CD14-positive monocyte (primary cell): ENCODE measurements at regions not wholly inside any gene's neighbourhood (a gene's known extent, or its start where the extent isn't known, plus 50 kb on each side); places are given as distances from the start of the nearest gene placed in this dataset.

Source experiments
- DNase-seq, 3 donors: peaks; one replicate each; pipeline ENCODE4 v3.0.0-alpha.2; 2011 to 2022
- H2AFZ ChIP-seq: 2 replicates; pipeline ENCODE4 v1.6.0; 2012; ENCODE audit warnings: mild to moderate bottlenecking, low read depth, low read length, inconsistent platforms; ENCODE audit not compliant: insufficient read depth, poor library complexity, severe bottlenecking
- H3K27ac ChIP-seq, 2 donors: 1 replicate in 1 of 2; 2 replicates in 1 of 2; pipeline ENCODE4 v1.5.1; 2012 to 2013; ENCODE audit warnings: low read length in 2 of 2, control low read depth in 1 of 2, inconsistent platforms in 1 of 2, low read depth in 1 of 2, mild to moderate bottlenecking in 1 of 2
- H3K27me3 ChIP-seq, 2 donors: one replicate each; pipeline versions ENCODE4 v1.6.0 to v1.6.1; 2011 to 2013; ENCODE audit warnings: low read length in 2 of 2; ENCODE audit not compliant: control insufficient read depth in 2 of 2, insufficient read depth in 2 of 2
- H3K36me3 ChIP-seq, 2 donors: replicated peaks in 1 of 2; 1 replicate in 1 of 2; 2 replicates in 1 of 2; pipeline versions ENCODE4 v1.5.1 to v1.6.1; 2012 to 2013; ENCODE audit warnings: low read length in 2 of 2, control low read depth in 1 of 2, inconsistent platforms in 1 of 2, mild to moderate bottlenecking in 1 of 2; ENCODE audit not compliant: insufficient read depth in 2 of 2, control insufficient read depth in 1 of 2
- H3K4me1 ChIP-seq, 2 donors: 1 replicate in 1 of 2; 2 replicates in 1 of 2; pipeline versions ENCODE4 v1.5.1 to v1.6.1; 2012 to 2013; ENCODE audit warnings: low read length in 2 of 2, control low read depth in 1 of 2, inconsistent platforms in 1 of 2, mild to moderate bottlenecking in 1 of 2, moderate library complexity in 1 of 2; ENCODE audit not compliant: insufficient read depth in 2 of 2, control insufficient read depth in 1 of 2
- H3K4me2 ChIP-seq: replicated peaks from 2 replicates; pipeline ENCODE3; 2012; ENCODE audit warnings: low read length, moderate library complexity, mild to moderate bottlenecking; ENCODE audit not compliant: poor library complexity, severe bottlenecking; ENCODE audit errors: extremely low read depth
- H3K4me3 ChIP-seq, 3 experiments: fragments of 200-600 bp in 1 of 3; sonication (generic) in 1 of 3; replicated peaks in 1 of 3; 1 replicate in 2 of 3; 2 replicates in 1 of 3; pipeline ENCODE4 v1.5.1; 2011 to 2013; ENCODE audit warnings: low read length in 3 of 3, mild to moderate bottlenecking in 3 of 3, control low read depth in 2 of 3, low read depth in 2 of 3, inconsistent platforms in 1 of 3, moderate library complexity in 1 of 3
- H3K79me2 ChIP-seq: 2 replicates; pipeline ENCODE4 v1.6.0; 2012; ENCODE audit warnings: mild to moderate bottlenecking, control low read depth, inconsistent platforms, low read length, moderate library complexity; ENCODE audit not compliant: insufficient read depth
- H3K9ac ChIP-seq: 2 replicates; pipeline ENCODE4 v1.6.0; 2017; ENCODE audit warnings: low read length, mild to moderate bottlenecking; ENCODE audit not compliant: insufficient read depth, poor library complexity, severe bottlenecking
- H3K9me3 ChIP-seq, 2 donors: replicated peaks in 1 of 2; 1 replicate in 1 of 2; 2 replicates in 1 of 2; pipeline versions ENCODE4 v1.5.1 to v1.6.1; 2012 to 2013; ENCODE audit warnings: low read length in 2 of 2, control low read depth in 1 of 2; ENCODE audit not compliant: control insufficient read depth in 1 of 2, insufficient read depth in 1 of 2
- H4K20me1 ChIP-seq: 2 replicates; pipeline ENCODE4 v1.6.0; 2012; ENCODE audit warnings: mild to moderate bottlenecking, low read length, control low read depth, moderate library complexity; ENCODE audit not compliant: insufficient read depth
- H3K27ac Mint-ChIP-seq, 7 donors: one replicate each; pipeline ENCODE4 v1.8.0; 2020; ENCODE audit warnings: mild to moderate bottlenecking in 7 of 7, mixed read lengths in 7 of 7, moderate library complexity in 6 of 7, inconsistent platforms in 2 of 7
- H3K27me3 Mint-ChIP-seq, 3 donors: one replicate each; pipeline ENCODE4 v1.8.0; 2021 to 2022; ENCODE audit warnings: low read depth in 3 of 3, mild to moderate bottlenecking in 3 of 3, mixed read lengths in 3 of 3, moderate library complexity in 3 of 3, inconsistent platforms in 1 of 3
- H3K36me3 Mint-ChIP-seq, 2 donors: one replicate each; pipeline ENCODE4 v1.8.0; 2020; ENCODE audit warnings: mixed read lengths in 2 of 2, inconsistent platforms in 1 of 2, mild to moderate bottlenecking in 1 of 2
- H3K4me1 Mint-ChIP-seq: one replicate; pipeline ENCODE4 v1.8.0; 2020; ENCODE audit warnings: mild to moderate bottlenecking, mixed read lengths
- H3K4me3 Mint-ChIP-seq, 2 donors: one replicate each; pipeline ENCODE4 v1.8.0; 2020; ENCODE audit warnings: mild to moderate bottlenecking in 2 of 2, mixed read lengths in 2 of 2, moderate library complexity in 1 of 2
- H3K9me3 Mint-ChIP-seq, 7 donors: one replicate each; pipeline ENCODE4 v1.8.0; 2020 to 2022; ENCODE audit warnings: mixed read lengths in 7 of 7, mild to moderate bottlenecking in 6 of 7, moderate library complexity in 6 of 7, inconsistent platforms in 2 of 7
- WGBS: methylation state at CpG from one replicate; pipeline ENCODE4 v1.1.5; 2013; ENCODE audit warnings: missing lambda C conversion rate; ENCODE audit not compliant: insufficient coverage; 5-methylcytosine and 5-hydroxymethylcytosine counted together
- intact Hi-C, 2 donors: fragments of 100-400 bp; cut with micrococcal nuclease; formaldehyde crosslinking; loops; one replicate each; pipeline versions ENCODE4 v1.15.0 to v1.15.1; 2023
- TF ChIP-seq, protein P1 (sequence below): fragments of 200-600 bp; IDR thresholded peaks from one replicate; pipeline ENCODE4 v1.8.0; 2022; ENCODE audit warnings: antibody characterized with exemption, mild to moderate bottlenecking

DNA sequence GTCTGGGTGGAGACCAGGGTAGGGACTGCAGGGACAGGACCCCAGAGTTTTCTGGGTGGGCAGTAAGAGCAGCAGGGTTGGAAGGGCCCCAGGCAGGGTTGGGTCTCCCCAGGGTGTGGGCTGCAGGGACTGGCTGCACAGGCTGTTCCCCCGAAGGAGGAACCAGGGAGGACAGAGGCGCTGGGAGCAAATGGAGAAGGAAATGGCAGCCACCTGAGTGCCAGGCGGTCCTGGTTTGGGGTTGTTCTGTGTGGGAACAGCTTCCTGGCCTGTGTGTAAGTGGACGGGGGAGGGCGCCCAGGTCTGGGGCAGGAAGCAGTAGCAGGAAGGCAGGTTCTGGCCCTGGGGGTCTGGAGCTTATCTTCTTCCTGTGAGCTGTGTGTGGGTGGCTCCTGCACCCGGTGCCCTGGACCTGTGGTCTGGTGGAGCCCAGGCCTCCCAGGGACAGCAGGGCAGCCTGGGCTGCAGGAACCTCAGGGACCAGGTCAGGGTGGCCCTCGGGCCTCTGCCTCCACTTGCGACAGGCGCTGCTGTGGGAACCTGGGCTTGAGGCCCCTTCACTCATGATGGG, 372.8 kb downstream of the TMEM121 start:
- H3K9me3 Mint-ChIP-seq: peaks cover 6 to 15% (median 12%) of the 10 kb centered on the region in 7 donors
- TF ChIP-seq, protein P1, sequence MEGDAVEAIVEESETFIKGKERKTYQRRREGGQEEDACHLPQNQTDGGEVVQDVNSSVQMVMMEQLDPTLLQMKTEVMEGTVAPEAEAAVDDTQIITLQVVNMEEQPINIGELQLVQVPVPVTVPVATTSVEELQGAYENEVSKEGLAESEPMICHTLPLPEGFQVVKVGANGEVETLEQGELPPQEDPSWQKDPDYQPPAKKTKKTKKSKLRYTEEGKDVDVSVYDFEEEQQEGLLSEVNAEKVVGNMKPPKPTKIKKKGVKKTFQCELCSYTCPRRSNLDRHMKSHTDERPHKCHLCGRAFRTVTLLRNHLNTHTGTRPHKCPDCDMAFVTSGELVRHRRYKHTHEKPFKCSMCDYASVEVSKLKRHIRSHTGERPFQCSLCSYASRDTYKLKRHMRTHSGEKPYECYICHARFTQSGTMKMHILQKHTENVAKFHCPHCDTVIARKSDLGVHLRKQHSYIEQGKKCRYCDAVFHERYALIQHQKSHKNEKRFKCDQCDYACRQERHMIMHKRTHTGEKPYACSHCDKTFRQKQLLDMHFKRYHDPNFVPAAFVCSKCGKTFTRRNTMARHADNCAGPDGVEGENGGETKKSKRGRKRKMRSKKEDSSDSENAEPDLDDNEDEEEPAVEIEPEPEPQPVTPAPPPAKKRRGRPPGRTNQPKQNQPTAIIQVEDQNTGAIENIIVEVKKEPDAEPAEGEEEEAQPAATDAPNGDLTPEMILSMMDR: no peak
- no peak overlapping the region for H3K9ac ChIP-seq
- H3K4me2 ChIP-seq: no peak overlapping the region
- H3K4me3 ChIP-seq: no peak overlapping the region
- no peaks in the 10 kb centered on the region for H3K4me1 ChIP-seq
- H3K27me3 ChIP-seq: peaks cover 0 to 55% of the 10 kb centered on the region in 2 donors
- H2AFZ ChIP-seq: no peak overlapping the region
- H3K27me3 Mint-ChIP-seq: peaks cover 47 to 78% (median 49%) of the 10 kb centered on the region in 3 donors
- H3K27ac Mint-ChIP-seq: no peak overlapping the region
- H3K4me3 Mint-ChIP-seq: peak overlapping the region in 1 of 2 donors; percentile 55
- peaks cover 0 to 6% of the 10 kb centered on the region in 2 donors for H3K9me3 ChIP-seq
- no peaks in the 10 kb centered on the region for H3K36me3 ChIP-seq
- H3K79me2 ChIP-seq: no peaks in the 10 kb centered on the region
- no peak for DNase-seq
- no peaks in the 10 kb centered on the region for H3K4me1 Mint-ChIP-seq
- H3K27ac ChIP-seq: no peak overlapping the region
- WGBS: 0% methylated on average over 7 of the region's 9 CpGs
- no peaks in the 10 kb centered on the region for H4K20me1 ChIP-seq
- H3K36me3 Mint-ChIP-seq: no peaks in the 10 kb centered on the region
- intact Hi-C loops: no loop called here

DNA sequence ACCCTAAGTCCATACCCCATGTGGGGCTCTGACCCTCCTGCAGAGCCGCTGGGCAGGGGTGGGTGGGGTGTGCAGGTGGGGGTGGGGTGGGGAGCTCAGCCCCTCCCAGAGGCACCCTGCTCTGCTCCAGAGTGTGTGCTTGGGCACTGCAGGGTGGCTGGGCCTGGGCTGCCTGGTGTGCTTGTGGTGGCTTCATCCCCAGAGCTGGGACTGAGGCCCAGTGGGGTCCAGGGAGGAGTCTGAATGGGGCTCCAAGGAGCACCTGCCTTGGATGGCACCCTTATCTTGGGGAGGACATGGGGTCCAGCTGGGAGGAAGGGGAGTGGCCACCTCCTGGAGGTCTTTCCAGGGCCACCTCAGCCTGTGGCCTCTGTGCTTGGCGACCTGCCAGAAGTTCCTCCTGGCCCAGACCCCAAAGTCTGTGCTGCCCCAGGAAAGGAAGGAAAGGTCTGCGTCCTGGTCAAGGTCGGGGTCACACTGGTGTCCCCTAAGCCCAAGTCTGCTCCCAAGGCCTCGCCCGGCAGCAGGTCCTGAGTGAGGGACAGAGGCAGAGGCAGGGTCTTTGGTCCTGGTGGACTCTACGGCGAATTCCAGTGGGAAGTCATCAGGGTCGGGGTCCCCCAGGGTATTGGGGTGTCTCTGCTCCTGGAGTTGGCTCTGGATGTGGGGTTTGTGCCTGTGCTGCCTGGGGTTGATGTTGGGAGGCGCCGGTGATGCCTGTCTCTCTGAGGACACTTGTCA, 373.4 kb downstream of the TMEM121 start:
- H3K9me3 ChIP-seq: peaks cover 0 to 6% of the 10 kb centered on the region in 2 donors
- no peaks in the 10 kb centered on the region for H4K20me1 ChIP-seq
- H3K4me1 ChIP-seq: no peaks in the 10 kb centered on the region
- Mint-ChIP-seq H3K4me1 (no peaks in the 10 kb centered on the region), H3K27ac (no peak overlapping the region), H3K27me3 (peaks cover 45 to 78% (median 47%) of the 10 kb centered on the region in 3 donors), H3K9me3 (peaks cover 6 to 15% (median 12%) of the 10 kb centered on the region in 7 donors), H3K4me3 (peak overlapping the region in 1 of 2 donors; percentile 39), H3K36me3 (no peaks in the 10 kb centered on the region)
- TF ChIP-seq, protein P1: no peak
- WGBS: 20% methylated on average over 9 of the region's 11 CpGs
- intact Hi-C loops: no loop called here
- no peak overlapping the region for H3K27ac ChIP-seq
- no peak overlapping the region for H2AFZ ChIP-seq
- DNase-seq: no peak
- no peaks in the 10 kb centered on the region for H3K36me3 ChIP-seq
- no peaks in the 10 kb centered on the region for H3K79me2 ChIP-seq
- no peak overlapping the region for H3K4me3 ChIP-seq
- peaks cover 0 to 53% of the 10 kb centered on the region in 2 donors for H3K27me3 ChIP-seq
- H3K9ac ChIP-seq: no peak overlapping the region
- H3K4me2 ChIP-seq: no peak overlapping the region
